NCI-H526 treated with DMSO at 0.1 percent for 48 hours (cell line): ENCODE measurements at regions not wholly inside any gene's neighbourhood (a gene's known extent, or its start where the extent isn't known, plus 50 kb on each side); places are given as distances from the start of the nearest gene placed in this dataset.
A peak's percentile ranks its signal among the peaks of the same experiment; 100 is the strongest.
"Not testable (repeated sequence)": the region's sequence is repeated elsewhere in the genome, so short reads cannot be mapped to it uniquely, and the experiment has no call there.

Experiments
- DNase-seq: peaks from one replicate; lab custom pipeline; 2025; lab: John Stamatoyannopoulos, UW

GRCh38 chr13:63337041-63337440 is 1921.4 kb upstream of the PCDH20 start:
- DNase-seq: no peak

- no peak for DNase-seq
These were observed 1920.9 kb upstream of the PCDH20 start for GRCh38 chr13:63336549-63336948.

GRCh38 chr13:63327584-63327983 is 1911.9 kb upstream of the PCDH20 start:
- DNase-seq: no peak

- DNase-seq: no peak
These were observed 1907.8 kb upstream of the PCDH20 start for GRCh38 chr13:63323441-63323840.

- DNase-seq: no peak
These were observed 1895.9 kb upstream of the PCDH20 start for GRCh38 chr13:63311587-63311986.

- peak; percentile 13 for DNase-seq
These were observed 1893.0 kb upstream of the PCDH20 start for GRCh38 chr13:63308549-63309165.

- no peak for DNase-seq
These were observed 1891.6 kb upstream of the PCDH20 start for GRCh38 chr13:63307228-63307627.

GRCh38 chr13:63305641-63306133 is 1890.0 kb upstream of the PCDH20 start:
- DNase-seq: no peak

- DNase-seq: no peak
These were observed 1888.8 kb upstream of the PCDH20 start for GRCh38 chr13:63304497-63304896.

GRCh38 chr13:63299866-63300394 is 1884.3 kb upstream of the PCDH20 start:
- no peak for DNase-seq

- no peak for DNase-seq
These were observed 1881.5 kb upstream of the PCDH20 start for GRCh38 chr13:63297163-63297562.

GRCh38 chr13:63291701-63292100 is 1876.1 kb upstream of the PCDH20 start:
- DNase-seq: no peak

GRCh38 chr13:63288576-63288975 is 1872.9 kb upstream of the PCDH20 start:
- no peak for DNase-seq

- DNase-seq: no peak
These were observed 1872.3 kb upstream of the PCDH20 start for GRCh38 chr13:63287926-63288325.

- DNase-seq: no peak
These were observed 1869.8 kb upstream of the PCDH20 start for GRCh38 chr13:63285426-63285825.

GRCh38 chr13:63279136-63279535 is 1863.5 kb upstream of the PCDH20 start:
- no peak for DNase-seq

- no peak for DNase-seq
These were observed 1859.1 kb upstream of the PCDH20 start for GRCh38 chr13:63274772-63275171.

- DNase-seq: no peak
These were observed 1834.0 kb upstream of the PCDH20 start for GRCh38 chr13:63249411-63250187.

GRCh38 chr13:63236667-63237396 is 1821.2 kb upstream of the PCDH20 start:
- DNase-seq: not testable (repeated sequence)

- DNase-seq: not testable (repeated sequence)
These were observed 1802.9 kb upstream of the PCDH20 start for GRCh38 chr13:63218596-63218995.

GRCh38 chr13:63209330-63210017 is 1793.8 kb upstream of the PCDH20 start:
- DNase-seq: no peak

- no peak for DNase-seq
These were observed 1793.2 kb upstream of the PCDH20 start for GRCh38 chr13:63208826-63209225.
